ENCODE measurements at regions not wholly inside any gene's neighbourhood (a gene's known extent, or its start where the extent isn't known, plus 50 kb on each side); places are given as distances from the start of the nearest gene placed in this dataset.

DNA sequence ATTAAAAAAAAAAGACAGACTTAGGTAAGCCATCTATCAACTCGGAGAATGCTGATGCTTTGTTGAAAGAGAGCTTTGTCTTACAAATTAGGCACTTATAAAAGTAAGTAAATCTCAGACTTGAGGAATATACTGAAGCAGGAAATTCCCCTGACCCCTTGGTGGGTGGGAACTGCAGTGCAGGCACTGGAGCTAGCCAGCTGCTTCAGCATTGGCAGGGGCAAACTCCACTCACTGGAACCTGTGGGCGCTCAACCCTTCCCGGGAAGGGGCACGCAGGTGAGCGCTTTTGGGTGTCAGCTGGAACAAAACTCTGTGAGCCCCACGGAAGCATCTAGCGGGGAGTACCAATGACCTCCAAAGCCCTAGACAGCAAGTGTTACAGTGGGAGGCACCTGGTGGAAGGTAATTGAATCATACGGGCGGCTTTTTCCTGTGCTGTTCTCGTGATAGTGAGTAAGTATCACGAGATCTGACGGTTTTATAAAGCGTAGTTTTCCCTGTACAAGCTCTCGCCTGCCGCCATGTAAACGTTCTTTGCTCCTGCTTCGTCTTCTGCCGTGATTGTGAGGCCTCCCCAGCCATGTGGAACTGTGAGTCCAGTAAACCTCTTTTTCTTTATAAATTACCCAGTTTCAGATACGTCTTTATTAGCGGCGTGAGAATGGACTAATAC is 628.0 kb upstream of the CDH18 start:
- no peak for DNase-seq (ENCODE audit: low spot score)
- H3K9me3 ChIP-seq (ENCODE audit: low read depth, low read length, poor library complexity, severe bottlenecking) = no peaks in the 10 kb centered on the region
- ChIA-PET POLR2A (ENCODE audit: low non-redundant PET) (no interaction called here), CTCF (no interaction called here)
- no peak overlapping the region for H3K4me3 ChIP-seq (ENCODE audit: low read depth, low read length, poor library complexity, severe bottlenecking)
- no peaks in the 10 kb centered on the region for H3K27me3 ChIP-seq (replicated peaks; ENCODE audit: insufficient read depth, low read depth, low read length, poor library complexity)
- H3K4me1 ChIP-seq (ENCODE audit: insufficient read depth, low read length, poor library complexity, severe bottlenecking) = no peaks in the 10 kb centered on the region
- H3K36me3 ChIP-seq (ENCODE audit: insufficient read depth, low read length, poor library complexity, severe bottlenecking) = no peaks in the 10 kb centered on the region
- BruUV-seq (replicated peaks) = no TSS peak
- intact Hi-C loops (cut with micrococcal nuclease; ENCODE audit: unreplicated experiment) = no loop called here
- no peak overlapping the region for H3K27ac ChIP-seq (ENCODE audit: low read depth, low read length, poor library complexity, severe bottlenecking)
- TF ChIP-seq EZH2 (IDR thresholded peaks at IDR 0.05; ENCODE audit: borderline replicate concordance, low read depth, low read length, poor library complexity, severe bottlenecking) = no peak

DNA sequence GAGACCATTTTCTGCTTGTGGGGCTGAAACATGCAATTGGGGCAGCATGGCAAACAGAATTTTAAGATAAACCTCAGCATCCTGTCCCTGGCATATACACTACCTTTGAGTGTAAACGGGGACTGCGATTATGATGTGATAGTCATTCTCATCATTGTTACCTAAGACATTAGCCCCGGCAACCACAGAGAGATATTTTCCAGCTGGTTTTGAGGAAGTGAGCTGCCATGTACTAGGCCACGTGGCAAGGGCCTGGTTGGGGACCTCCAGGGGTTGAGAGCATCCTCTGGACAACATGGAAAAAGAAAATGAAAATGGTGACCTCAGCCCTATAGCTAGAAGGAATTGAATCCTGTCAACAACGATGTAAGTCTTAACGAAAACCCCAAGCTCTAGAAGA is 623.6 kb upstream of the CDH18 start:
- H3K27ac ChIP-seq (ENCODE audit: low read depth, low read length, poor library complexity, severe bottlenecking) = no peak overlapping the region
- no peaks in the 10 kb centered on the region for H3K9me3 ChIP-seq (ENCODE audit: low read depth, low read length, poor library complexity, severe bottlenecking)
- no peaks in the 10 kb centered on the region for H3K4me1 ChIP-seq (ENCODE audit: insufficient read depth, low read length, poor library complexity, severe bottlenecking)
- ChIA-PET CTCF (no interaction called here), POLR2A (ENCODE audit: low non-redundant PET) (no interaction called here)
- H3K36me3 ChIP-seq (ENCODE audit: insufficient read depth, low read length, poor library complexity, severe bottlenecking) = no peaks in the 10 kb centered on the region
- no peak overlapping the region for H3K4me3 ChIP-seq (ENCODE audit: low read depth, low read length, poor library complexity, severe bottlenecking)
- intact Hi-C loops (cut with micrococcal nuclease; ENCODE audit: unreplicated experiment) = no loop called here
- TF ChIP-seq EZH2 (IDR thresholded peaks at IDR 0.05; ENCODE audit: borderline replicate concordance, low read depth, low read length, poor library complexity, severe bottlenecking) = no peak
- TF ChIP-seq, protein P1, sequence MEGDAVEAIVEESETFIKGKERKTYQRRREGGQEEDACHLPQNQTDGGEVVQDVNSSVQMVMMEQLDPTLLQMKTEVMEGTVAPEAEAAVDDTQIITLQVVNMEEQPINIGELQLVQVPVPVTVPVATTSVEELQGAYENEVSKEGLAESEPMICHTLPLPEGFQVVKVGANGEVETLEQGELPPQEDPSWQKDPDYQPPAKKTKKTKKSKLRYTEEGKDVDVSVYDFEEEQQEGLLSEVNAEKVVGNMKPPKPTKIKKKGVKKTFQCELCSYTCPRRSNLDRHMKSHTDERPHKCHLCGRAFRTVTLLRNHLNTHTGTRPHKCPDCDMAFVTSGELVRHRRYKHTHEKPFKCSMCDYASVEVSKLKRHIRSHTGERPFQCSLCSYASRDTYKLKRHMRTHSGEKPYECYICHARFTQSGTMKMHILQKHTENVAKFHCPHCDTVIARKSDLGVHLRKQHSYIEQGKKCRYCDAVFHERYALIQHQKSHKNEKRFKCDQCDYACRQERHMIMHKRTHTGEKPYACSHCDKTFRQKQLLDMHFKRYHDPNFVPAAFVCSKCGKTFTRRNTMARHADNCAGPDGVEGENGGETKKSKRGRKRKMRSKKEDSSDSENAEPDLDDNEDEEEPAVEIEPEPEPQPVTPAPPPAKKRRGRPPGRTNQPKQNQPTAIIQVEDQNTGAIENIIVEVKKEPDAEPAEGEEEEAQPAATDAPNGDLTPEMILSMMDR (conservative IDR thresholded peaks at IDR 0.05; ENCODE audit: low read depth, low read length) = no peak
- no peak for DNase-seq (ENCODE audit: low spot score)
- no peaks in the 10 kb centered on the region for H3K27me3 ChIP-seq (replicated peaks; ENCODE audit: insufficient read depth, low read depth, low read length, poor library complexity)
- BruUV-seq (replicated peaks) = no TSS peak

DNA sequence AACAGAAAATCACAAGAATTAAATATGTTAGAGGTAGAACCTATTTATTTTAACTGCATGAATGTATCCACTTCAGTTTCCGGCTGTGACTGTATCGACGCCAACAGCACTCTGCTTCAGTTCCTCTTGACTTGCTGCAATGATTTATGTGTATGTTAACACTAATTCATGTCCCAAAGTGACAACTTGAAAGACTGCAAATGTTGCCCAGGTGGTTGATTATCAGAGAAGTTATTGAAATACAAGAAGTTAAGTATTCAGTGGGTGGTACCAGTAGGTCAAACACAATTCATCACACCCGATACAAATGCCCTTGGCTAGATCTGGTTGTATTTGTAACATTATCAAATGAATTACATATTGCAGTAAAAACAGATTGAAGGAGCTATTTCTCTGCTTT is 622.7 kb upstream of the CDH18 start:
- no peak for DNase-seq (ENCODE audit: low spot score)
- POLR2A ChIA-PET (ENCODE audit: low non-redundant PET) = no interaction called here
- no TSS peak for BruUV-seq (replicated peaks)
- H3K9me3 ChIP-seq (ENCODE audit: low read depth, low read length, poor library complexity, severe bottlenecking) = no peaks in the 10 kb centered on the region
- TF ChIP-seq, protein P1 (conservative IDR thresholded peaks at IDR 0.05; ENCODE audit: low read depth, low read length) = no peak
- TF ChIP-seq EZH2 (IDR thresholded peaks at IDR 0.05; ENCODE audit: borderline replicate concordance, low read depth, low read length, poor library complexity, severe bottlenecking) = no peak
- no peaks in the 10 kb centered on the region for H3K36me3 ChIP-seq (ENCODE audit: insufficient read depth, low read length, poor library complexity, severe bottlenecking)
- peaks cover 9% of the 10 kb centered on the region for H3K4me1 ChIP-seq (ENCODE audit: insufficient read depth, low read length, poor library complexity, severe bottlenecking)
- no peak overlapping the region for H3K27ac ChIP-seq (ENCODE audit: low read depth, low read length, poor library complexity, severe bottlenecking)
- H3K4me3 ChIP-seq (ENCODE audit: low read depth, low read length, poor library complexity, severe bottlenecking) = no peak overlapping the region
- CTCF ChIA-PET = no interaction called here
- intact Hi-C loops (cut with micrococcal nuclease; ENCODE audit: unreplicated experiment) = no loop called here
- no peaks in the 10 kb centered on the region for H3K27me3 ChIP-seq (replicated peaks; ENCODE audit: insufficient read depth, low read depth, low read length, poor library complexity)

DNA sequence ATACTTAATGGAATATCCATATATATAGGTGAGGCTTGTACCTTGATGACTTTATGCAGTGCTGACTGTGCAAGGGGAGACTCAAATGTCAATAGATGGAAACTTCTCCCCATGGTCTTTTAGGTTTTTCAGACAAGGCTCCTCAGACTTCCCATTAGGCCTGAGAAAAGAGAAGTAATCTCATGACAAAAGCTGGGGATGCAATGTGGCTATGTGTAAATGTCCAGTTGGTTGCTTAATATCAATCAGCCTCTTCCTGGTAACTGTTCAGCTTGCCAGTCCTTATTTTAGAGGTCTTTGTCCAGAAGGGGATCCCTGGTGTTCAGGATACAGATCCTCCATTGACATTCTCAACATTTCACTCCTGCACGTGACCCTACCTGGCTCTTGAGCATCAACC is 621.1 kb upstream of the CDH18 start:
- no peak overlapping the region for H3K27ac ChIP-seq (ENCODE audit: low read depth, low read length, poor library complexity, severe bottlenecking)
- no peak for DNase-seq (ENCODE audit: low spot score)
- H3K4me3 ChIP-seq (ENCODE audit: low read depth, low read length, poor library complexity, severe bottlenecking) = no peak overlapping the region
- H3K36me3 ChIP-seq (ENCODE audit: insufficient read depth, low read length, poor library complexity, severe bottlenecking) = no peaks in the 10 kb centered on the region
- H3K4me1 ChIP-seq (ENCODE audit: insufficient read depth, low read length, poor library complexity, severe bottlenecking) = peaks cover 12% of the 10 kb centered on the region
- TF ChIP-seq EZH2 (IDR thresholded peaks at IDR 0.05; ENCODE audit: borderline replicate concordance, low read depth, low read length, poor library complexity, severe bottlenecking) = no peak
- TF ChIP-seq, protein P1 (conservative IDR thresholded peaks at IDR 0.05; ENCODE audit: low read depth, low read length) = no peak
- CTCF ChIA-PET = no interaction called here
- POLR2A ChIA-PET (ENCODE audit: low non-redundant PET) = no interaction called here
- BruUV-seq (replicated peaks) = no TSS peak
- H3K27me3 ChIP-seq (replicated peaks; ENCODE audit: insufficient read depth, low read depth, low read length, poor library complexity) = no peaks in the 10 kb centered on the region
- H3K9me3 ChIP-seq (ENCODE audit: low read depth, low read length, poor library complexity, severe bottlenecking) = no peaks in the 10 kb centered on the region
- intact Hi-C loops (cut with micrococcal nuclease; ENCODE audit: unreplicated experiment) = no loop called here

All from A673 (cell line).